ENCODE measurements at regions not wholly inside any gene's neighbourhood (a gene's known extent, or its start where the extent isn't known, plus 50 kb on each side); places are given as distances from the start of the nearest gene placed in this dataset.

GRCh38 chr2:237222178-237222577 is 136.5 kb downstream of the COPS8 start (continued):
- TF ChIP-seq ZBTB33 (IDR thresholded peaks at IDR 0.05; ENCODE audit: borderline replicate concordance, low read depth), result peak; percentile 71; the same call in 1 of the 2 replicates
- TF ChIP-seq SMC3 (IDR thresholded peaks at IDR 0.05; ENCODE audit: low read depth, low read length), result no peak
- no peak for TF ChIP-seq GABPA (IDR thresholded peaks at IDR 0.05; ENCODE audit: low read depth)
- TF ChIP-seq FOXJ3 (CRISPR knock-in tag; IDR thresholded peaks at IDR 0.05), result no peak
- no peak for TF ChIP-seq TAF1 (IDR thresholded peaks at IDR 0.05; ENCODE audit: borderline replicate concordance, low read depth, low read length)
- TF ChIP-seq REST (IDR thresholded peaks at IDR 0.05; ENCODE audit: low read depth, low read length), result 0 out of 2 replicates have a peak, but pooled peaks have one; percentile 19
- TF ChIP-seq MEF2A (IDR thresholded peaks at IDR 0.05; ENCODE audit: borderline replicate concordance, low read depth), result no peak
- TF ChIP-seq EZH2phosphoT487 (IDR thresholded peaks at IDR 0.05; ENCODE audit: borderline replicate concordance, low read depth), result no peak

GRCh38 chr2:237222601-237223041 is 136.9 kb downstream of the COPS8 start:
- Histone ChIP-seq H3K27me3 (ENCODE audit: insufficient read depth) (no peaks in the 10 kb centered on the region), H4K20me1 (ENCODE audit: insufficient read depth) (no peaks in the 10 kb centered on the region), H3K9me3 (no peaks in the 10 kb centered on the region), H3K79me2 (ENCODE audit: insufficient read depth) (no peaks in the 10 kb centered on the region), H2AFZ (ENCODE audit: low read depth) (no peak overlapping the region), H3F3A (replicated peaks; ENCODE audit: insufficient read depth) (peaks cover 65% of the 10 kb centered on the region), H3K4me2 (0 out of 2 replicates have a peak overlapping the region, but pooled peaks have one; percentile 18), H3K36me3 (replicated peaks in 1 of 2; ENCODE audit: control insufficient read depth in 1 of 2, insufficient read depth in 2 of 2, low read length in 1 of 2) (no peaks in the 10 kb centered on the region), H3K9ac (peak overlapping the region; percentile 75; the same call in 1 of the 2 replicates), H3K27ac (ENCODE audit: low read depth in 2 of 2, low read length in 1 of 2) (peak overlapping the region; percentile 82 to 96), H3K4me1 (ENCODE audit: control insufficient read depth in 1 of 2, insufficient read depth in 2 of 2, low read depth in 1 of 2, low read length in 1 of 2) (peaks cover 12 to 65% of the 10 kb centered on the region in 2 experiments), H3K9me2 (no peaks in the 10 kb centered on the region), H3K4me3 (ENCODE audit: low read depth in 2 of 2, low read length in 1 of 2) (no peak overlapping the region)
- no peak for DNase-seq
- TF ChIP-seq GABPA (IDR thresholded peaks at IDR 0.05; ENCODE audit: low read depth) (no peak), MAX (IDR thresholded peaks at IDR 0.05; ENCODE audit: low read depth) (no peak), RFX5 (IDR thresholded peaks at IDR 0.05; ENCODE audit: low read length) (no peak), CHD2 (IDR thresholded peaks at IDR 0.05; ENCODE audit: low read length, partially characterized antibody) (no peak), RXRA (IDR thresholded peaks at IDR 0.05; ENCODE audit: borderline replicate concordance, low read depth) (no peak), USF2 (IDR thresholded peaks at IDR 0.05; ENCODE audit: borderline replicate concordance, low read depth, low read length) (no peak), MEF2A (IDR thresholded peaks at IDR 0.05; ENCODE audit: borderline replicate concordance, low read depth) (no peak), MXI1 (IDR thresholded peaks at IDR 0.05; ENCODE audit: low read depth, low read length) (no peak), NRF1 (IDR thresholded peaks at IDR 0.05; ENCODE audit: low read depth, low read length) (no peak), USF1 (IDR thresholded peaks at IDR 0.05; ENCODE audit: borderline replicate concordance, low read depth) (no peak), FOXM1 (IDR thresholded peaks at IDR 0.05; ENCODE audit: low read depth) (no peak), SIN3A (IDR thresholded peaks at IDR 0.05; ENCODE audit: borderline replicate concordance, low read depth, low read length) (no peak), GATA2 (CRISPR knock-in tag; IDR thresholded peaks at IDR 0.05) (no peak), REST (IDR thresholded peaks at IDR 0.05; ENCODE audit: low read depth, low read length) (no peak)
- ChIA-PET CTCF (no interaction called here), POLR2A (no interaction called here)
- 51% methylated on average over 3 of the region's 4 CpGs for WGBS (ENCODE audit: low lambda C conversion rate)
